Inflammatory macrophage treated with lipopolysaccharide for 4 hours (primary cell): ENCODE measurements at regions not wholly inside any gene's neighbourhood (a gene's known extent, or its start where the extent isn't known, plus 50 kb on each side); places are given as distances from the start of the nearest gene placed in this dataset.
"Not testable (repeated sequence)": the region's sequence is repeated elsewhere in the genome, so short reads cannot be mapped to it uniquely, and the experiment has no call there.

Experiments used
- DNase-seq: peaks from one replicate; pipeline ENCODE4 v3.0.0-alpha.2; 2020

DNA sequence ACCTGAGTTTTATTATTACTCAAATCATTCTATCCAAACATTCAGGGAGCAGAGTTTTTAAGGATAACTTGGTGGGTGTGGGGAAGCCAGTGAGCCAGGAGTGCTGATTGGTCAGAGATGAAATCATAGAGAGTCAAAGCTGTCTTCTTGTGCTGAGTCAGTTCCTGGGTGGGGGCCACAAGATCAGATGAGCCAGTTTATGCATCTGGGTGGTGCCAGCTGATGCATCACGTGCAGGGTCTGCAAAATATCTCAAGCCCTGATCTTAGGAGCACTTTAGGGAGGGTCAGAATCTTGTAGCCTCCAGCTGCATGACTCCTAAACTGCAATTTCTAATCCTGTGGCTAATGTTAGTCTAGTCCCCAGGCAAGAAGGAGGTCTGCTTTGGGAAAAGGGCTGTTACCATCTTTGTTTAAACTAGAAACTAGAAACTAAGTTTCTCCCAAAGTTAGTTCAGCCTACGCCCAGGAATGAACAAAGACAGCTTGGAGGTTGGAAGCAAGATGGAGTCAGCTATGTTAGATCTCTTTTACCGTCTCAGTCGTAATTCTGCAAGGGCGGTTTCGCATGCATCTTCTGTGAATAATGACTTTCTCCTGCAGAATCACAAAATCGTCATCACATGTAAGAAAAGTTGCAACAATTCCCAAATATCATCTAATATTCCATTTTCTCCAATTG, 97.5 kb downstream of the ZNF664 start:
- DNase-seq = not testable (repeated sequence)

DNA sequence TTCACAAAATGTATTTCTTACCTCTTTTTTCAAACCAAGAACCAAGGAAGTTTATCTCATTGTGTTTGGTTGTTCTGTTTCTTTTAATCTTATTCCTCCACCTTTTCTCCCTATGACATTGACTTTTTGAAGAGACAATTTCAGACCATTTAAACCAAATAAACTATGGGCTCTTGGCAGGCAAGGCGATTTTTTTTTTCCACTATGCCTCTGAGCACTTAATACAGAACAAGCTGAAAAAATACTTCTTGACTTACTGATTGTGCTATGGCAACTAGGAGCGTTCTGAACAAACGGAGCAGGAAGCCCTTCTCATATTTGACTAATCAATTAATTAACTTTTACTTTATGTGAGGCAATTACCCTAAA, 98.0 kb downstream of the ZNF664 start:
- no peak for DNase-seq

DNA sequence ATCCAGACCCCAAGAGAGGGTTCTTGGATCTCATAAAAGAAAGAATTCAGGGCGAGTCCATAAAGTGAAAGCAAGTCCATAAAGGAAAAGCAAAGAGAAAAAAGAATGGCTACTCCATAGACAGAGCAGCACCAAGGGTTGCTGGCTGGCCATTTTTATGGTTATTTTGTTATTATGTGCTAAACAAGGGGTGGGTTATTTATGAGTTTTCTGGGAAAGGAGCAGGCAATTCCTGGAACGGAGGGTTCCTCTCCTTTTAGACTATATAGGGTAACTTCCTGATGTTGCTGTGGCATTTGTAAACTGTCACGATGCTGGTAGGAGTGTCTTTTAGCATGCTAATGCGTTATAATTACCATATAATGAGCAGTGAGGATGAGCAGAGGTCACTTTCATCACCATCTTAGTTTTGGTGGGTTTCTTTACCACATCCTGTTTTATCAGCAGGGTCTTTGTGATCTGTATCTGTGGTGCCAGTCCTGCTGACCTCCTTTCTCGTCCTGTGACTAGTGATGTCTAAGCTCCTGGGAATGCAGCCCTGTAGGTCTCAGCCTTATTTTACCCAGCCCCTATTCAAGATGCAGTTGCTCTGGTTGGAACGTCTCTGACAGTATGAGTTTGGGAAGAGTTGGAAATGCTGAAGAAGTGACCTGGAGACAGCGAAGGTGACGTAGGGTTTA, 100.5 kb downstream of the ZNF664 start:
- DNase-seq = no peak

DNA sequence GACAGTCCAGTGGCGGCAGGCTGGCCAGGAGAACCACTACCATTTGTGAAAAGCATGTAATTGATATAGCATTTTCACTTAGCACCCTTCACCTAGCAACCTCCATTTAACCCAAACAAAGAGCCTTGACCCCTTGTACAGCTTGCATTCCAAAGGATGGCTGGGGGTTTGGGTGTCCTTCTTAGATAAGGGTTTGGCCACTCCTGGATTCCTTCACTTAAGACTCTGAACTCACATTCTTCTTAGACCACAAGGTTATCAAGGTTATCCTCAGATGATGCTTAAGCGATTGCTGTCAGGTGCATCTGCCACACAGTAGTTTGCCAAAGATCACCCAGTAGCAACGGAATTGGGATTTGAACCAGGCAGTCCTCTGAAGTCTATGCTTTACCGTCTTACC, 102.8 kb downstream of the ZNF664 start:
- DNase-seq = no peak

DNA sequence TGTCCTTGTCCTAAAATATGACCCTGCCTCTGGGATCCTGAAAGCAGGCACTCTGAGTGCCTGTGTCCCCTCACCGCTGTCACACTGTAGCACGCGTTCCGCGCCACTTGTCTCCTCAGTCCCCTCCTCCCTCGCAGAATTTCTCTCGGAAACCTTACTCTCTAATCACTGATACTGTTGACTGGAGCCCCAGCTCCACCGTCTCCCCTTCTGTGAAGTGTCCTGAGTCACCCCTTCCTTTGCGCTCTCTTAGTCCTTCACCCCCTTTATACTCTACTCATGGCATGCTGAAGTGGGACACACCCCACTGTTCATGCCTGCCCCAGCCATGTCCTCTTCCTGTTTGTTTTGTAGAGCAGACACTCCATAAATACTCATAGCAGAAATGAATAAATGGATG, 104.7 kb downstream of the ZNF664 start:
- no peak for DNase-seq

DNA sequence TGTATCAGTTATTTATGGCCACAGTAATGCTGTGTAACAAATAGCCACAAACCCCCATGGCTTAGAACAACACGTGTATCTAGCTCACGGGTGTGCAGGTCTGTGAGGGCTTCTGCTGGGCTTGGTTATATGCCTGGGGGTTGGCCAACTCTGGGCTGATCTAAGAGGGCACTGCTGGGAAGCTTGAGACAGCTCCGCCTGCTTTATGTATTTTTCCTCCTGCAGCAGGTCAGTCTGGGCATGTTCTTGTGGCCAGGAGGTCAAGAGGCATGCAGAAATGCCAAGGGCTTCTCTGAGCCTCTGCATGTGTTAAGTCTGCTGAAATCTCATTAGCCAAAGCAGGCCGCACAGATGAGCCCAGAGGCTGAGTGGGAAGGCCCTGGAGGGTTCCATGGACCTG, 105.8 kb downstream of the ZNF664 start:
- DNase-seq = no peak

DNA sequence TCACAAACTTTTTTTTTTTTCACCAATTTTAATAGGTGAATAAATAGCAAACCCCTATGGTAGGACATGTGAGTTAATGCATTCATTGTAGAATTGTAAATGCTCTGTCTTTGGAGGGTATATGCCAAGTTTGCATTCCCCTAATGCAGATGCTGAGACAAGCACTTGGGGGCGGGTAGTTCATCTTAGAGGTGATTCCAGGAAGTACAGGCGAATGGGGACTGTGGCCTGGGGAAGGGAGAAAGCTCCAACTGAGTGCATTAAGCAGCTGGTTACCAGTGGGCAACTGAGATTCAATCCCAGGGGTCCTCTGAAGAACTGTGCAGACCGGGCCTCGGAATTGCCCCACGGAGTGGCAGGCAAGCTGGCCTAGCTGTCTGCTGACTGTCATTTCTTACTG, 107.6 kb downstream of the ZNF664 start:
- no peak for DNase-seq

DNA sequence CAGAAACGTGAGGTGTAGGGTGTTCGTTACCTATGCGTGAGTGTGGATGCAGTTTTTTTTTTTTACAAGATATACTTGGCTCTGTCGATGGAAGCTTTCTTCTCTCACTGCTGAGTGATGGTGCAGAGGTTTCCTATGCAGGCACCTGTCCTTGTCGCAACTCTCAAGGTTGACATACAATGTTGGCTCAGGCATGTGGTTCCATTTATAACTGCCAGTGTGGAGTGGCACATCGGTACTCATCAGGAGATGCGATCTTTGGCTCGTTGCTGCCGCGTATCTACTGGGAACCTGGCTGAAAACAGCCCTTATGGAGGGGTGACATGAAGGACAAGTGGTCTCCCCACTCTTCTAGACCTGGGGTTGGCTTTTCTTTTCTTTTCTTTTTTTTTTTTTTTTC, 109.0 kb downstream of the ZNF664 start:
- no peak for DNase-seq

DNA sequence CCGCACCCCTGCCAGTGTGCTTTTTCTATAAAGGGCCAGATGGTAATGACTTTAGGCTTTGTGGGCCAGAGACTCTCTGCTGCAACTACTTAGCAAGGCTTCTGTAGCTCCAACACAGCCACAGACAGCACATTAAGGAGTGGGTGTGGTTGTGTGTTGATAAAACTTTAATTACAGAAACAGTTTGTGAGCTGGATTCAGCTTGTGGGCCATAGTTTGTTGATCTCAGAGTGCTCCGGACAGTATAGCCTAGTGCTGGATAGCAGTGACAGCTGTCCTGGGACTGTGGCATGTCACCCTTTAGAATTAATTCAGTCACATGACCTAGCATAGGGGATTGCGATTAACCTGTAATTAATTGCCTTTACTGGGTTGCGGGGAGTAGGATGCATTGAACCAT, 109.7 kb downstream of the ZNF664 start:
- DNase-seq = no peak

DNA sequence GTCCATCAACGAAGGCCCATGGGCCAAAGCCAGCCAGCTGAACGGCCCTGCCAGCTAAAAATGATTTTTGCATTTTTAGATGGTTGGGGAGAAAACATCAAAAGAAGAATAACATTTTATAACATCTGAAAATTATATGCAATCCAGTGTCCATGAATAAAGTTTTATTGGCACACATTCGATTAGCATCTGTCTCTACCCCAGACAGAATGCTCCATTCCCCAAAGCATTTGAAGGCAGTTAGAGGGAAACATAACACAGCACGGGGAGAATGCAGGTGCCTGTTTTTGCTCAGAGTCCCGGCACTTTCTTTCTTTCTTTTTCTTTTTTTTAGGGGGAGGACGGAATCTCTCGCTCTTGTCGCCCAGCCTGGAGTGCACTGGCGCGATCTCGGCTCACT, 110.7 kb downstream of the ZNF664 start:
- no peak for DNase-seq

DNA sequence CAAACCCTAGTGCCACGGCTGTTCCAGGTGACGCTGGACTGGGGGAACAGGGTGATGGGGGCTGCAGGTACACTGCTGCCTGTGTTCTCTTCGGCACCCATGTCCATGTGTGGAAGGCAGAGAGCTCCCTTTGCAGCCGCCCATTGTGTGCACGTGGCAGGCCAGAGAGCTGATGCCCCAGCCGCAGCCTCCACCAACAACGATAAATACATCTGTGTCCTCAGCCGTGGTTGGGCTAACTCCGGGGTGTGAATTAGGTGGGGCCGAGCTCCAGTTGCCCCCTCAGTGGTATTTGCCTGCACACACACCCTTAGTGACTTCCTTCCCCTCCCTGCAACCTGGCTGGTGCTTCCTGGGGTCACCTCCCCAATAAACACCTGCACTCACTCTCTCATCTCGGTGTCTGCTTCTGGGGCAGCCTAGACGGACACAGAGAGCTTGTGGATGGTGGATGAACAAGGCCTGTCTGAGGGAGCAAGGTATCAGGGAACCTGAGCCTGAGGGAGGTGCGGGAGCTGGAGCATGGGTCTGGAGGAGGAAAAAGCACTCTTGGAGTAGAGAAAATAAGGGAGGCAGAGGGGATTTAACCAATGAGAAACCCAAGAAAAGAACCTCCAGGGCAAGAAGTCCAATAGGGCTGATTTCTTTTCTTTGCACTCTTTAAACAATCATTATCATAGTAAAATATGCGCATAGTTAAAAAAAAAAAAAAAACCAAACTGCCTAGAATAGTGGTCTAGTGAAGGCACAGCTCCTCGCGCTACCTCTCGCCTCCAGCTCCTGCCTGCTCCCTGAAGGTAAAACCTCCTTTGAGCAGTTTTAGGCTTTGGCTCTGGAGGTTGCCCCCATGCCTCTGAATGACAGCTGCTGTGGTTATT, 112.6 kb downstream of the ZNF664 start:
- no peak for DNase-seq

DNA sequence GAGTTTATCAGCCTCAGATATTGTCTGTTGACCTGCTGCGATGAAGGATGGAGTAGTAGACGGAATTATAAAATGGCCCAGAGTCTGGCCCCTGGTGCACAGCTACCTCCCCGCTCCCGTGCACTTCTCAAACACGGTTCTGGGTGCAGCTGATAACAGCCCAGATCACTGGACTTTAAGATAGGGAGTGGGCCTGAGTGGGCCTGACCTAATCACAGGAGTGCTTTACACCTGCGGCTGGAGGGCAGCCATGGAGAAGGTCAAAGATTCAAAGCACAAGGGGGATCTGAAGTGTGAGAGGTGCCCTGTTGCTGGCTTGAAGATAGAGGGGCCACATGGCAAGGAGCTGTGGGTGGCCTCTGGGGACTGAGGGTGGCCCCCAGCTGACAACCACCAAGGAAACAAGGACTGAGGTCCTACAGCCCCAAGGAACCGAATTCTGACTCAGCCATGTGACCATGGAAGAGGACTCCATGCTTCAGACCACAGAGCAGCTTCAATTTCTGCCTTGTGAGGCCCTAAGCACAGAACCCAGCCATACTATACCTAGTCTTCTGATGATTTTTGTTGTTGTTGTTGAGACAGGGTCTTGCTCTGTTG, 113.4 kb downstream of the ZNF664 start:
- DNase-seq = no peak

DNA sequence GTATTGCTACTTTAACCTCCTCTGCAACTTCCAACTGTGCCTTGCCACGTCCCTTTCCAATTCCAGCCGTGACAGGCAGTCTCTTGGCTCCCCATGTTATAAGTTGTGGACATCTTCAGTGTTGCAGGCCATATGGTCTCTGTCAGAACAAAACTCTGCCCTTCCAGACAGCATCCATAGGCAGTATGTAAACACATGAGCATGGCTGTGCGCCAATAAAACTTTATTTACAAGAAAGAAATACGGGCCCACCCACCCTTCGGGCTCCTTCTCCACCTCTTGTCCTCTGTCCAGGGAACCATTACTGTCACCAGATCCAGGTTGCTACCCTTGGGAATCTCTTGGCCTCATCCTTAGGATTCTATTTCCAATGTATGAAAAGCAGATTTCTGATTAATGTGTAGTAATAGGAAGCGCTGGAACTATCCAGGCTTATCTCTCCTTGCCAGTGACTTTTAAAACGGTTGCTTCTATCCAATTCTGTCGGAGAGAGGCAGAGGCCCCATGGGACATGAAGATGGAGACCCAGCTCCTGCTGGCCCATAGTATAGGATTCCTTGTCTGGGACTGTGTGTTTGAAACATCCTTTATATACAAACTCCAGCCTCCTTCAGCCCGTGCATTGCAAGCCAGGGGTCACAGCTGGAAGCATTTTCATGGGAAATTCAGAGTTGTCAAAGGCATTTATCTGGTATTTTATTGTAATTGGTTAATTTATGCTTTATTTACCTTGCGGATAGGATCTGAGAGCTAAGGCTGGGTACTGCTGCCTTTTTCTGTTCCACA, 114.4 kb downstream of the ZNF664 start:
- no peak for DNase-seq

DNA sequence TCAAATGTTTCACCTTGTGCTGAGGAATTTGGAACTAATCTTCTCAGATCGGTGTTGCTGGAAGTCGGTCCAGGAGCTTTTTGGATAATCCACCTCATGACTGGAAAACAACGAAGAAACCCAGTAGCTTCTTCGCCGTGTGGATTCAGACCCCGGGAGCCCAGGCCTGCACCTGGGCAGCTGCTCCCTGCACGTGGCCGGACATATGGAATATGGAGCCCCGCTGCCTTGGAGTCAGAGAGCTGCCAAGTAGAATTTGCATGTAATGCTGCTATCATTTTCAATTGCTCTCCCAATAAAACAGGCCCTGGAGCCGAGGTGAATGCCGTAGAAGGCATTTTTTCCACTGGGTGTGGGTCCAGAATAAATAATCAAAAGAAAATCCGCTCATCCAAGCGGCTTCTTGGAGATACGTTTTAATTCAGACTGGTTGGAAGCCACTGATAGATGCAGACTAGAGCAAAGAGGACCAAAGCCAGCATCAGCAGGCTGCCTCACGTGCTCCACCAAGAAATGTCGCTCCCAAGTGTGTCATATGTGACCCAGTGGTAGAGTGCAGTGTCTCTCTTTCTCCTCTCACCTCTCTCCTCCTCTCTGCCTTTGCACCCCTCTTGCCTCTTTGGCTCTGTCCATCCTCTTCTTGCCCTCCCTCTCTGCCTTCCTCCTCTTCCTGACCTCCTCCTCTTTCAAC, 115.3 kb downstream of the ZNF664 start:
- no peak for DNase-seq

DNA sequence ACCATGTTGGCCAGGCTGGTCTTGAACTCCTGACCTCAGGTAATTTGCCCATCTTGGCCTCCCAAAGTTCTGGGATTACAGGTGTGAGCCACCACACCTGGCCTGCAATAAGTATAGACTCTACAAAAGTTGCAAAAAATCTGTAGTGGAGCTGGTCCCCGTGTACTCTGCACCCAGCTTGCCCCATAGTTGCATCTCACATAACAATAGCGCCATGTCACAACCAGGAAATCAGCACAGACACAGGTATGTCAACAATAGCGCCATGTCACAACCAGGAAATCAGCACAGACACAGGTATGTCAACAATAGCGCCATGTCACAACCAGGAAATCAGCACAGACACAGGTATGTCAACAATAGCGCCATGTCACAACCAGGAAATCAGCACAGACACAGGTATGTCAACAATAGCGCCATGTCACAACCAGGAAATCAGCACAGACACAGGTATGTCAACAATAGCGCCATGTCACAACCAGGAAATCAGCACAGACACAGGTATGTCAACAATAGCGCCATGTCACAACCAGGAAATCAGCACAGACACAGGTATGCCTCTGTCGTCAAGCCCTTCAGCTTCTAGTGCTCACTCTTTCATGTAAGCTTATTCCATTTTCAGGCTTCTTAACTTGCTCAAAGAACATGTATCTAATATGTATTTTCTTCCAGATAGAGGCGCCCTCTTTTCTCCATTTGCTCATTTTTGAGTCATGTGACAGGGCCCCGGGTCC, 116.3 kb downstream of the ZNF664 start:
- not testable (repeated sequence) for DNase-seq

DNA sequence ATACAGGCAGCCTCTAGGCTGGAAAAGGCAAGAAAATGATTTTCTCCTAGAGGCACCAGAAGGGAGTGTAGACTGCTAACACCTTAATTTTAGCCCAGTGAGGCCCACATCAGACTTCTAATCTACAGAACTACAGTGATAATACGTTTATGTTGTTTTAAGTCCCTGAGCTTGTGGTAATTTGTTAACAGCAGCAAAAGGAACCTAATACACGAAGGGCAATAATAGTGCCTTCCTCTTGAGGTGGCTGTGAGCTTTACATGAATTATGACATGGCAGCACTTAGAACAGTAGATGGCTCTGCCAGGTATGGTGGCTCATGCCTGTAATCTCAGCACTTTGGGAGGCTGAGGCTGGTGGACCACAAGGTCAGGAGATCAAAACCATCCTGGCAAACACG, 118.8 kb downstream of the ZNF664 start:
- DNase-seq = no peak

DNA sequence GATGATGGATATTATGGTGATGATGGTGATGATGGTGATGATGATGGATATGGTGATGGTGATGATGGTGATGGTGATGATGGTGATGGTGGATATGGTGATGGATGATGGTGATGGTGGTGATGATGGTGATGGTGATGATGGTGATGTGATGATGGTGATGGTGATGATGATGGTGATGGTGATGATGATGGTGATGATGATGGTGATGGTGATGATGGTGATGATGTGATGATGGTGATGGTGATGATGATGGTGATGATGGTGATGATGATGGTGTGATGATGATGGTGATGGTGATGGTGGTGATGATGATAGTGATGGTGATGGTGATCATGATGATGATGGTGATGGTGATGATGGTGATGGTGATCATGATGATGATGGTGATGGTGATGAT, 119.5 kb downstream of the ZNF664 start:
- not testable (repeated sequence) for DNase-seq

DNA sequence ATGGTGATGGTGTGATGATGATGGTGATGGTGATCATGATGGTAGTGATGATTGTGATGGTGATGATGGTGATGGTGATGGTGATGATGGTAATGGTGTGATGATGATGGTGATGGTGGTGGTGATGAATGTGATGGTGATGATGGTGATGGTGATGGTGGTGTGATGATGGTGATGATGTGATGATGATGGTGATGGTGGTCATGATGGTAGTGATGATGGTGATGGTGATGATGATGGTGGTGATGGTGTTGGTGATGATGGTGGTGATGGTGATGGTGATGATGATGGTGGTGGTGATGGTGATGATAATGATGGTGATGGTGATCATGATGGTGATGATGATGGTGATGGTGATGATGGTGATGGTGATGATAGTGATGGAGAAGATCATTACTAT, 120.3 kb downstream of the ZNF664 start:
- no peak for DNase-seq

DNA sequence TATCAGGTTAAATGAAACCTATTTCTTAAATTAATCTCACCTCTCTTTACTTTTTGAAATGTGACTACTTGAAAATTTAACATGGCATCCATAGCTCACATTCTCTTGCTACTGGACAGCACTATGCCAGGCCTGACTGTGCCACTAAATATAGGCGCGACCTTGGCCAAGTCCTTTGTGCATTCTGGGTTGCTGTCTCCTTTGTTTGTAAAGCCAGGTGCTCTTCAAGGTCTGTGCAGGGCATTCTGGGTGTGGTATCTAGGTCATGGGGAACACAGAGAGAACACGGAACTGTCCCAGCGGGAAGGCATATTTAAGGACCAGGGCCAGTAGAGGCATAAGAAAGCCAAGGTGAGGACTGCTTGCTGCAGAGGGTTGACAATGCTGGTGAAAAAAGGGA, 121.2 kb downstream of the ZNF664 start:
- DNase-seq = no peak

DNA sequence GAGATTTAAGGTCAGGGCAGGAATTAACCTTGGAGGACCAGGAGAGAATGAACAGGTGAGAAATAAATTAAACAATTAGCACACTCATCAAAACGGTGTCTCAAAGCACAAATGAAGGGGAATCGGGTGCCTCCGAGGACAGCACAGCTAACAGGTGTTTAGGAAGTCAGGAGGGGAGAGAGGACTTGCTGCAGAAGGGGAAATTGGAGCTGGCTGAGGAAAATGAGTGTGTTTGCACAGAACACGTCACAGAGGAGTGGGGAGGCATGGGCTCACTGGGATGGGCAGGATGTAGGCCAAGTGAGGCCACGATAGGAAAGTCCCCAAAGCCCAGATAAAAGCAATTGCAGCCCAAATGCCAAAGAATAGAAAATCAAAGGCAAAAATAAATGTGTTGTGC, 121.7 kb downstream of the ZNF664 start:
- DNase-seq = no peak

DNA sequence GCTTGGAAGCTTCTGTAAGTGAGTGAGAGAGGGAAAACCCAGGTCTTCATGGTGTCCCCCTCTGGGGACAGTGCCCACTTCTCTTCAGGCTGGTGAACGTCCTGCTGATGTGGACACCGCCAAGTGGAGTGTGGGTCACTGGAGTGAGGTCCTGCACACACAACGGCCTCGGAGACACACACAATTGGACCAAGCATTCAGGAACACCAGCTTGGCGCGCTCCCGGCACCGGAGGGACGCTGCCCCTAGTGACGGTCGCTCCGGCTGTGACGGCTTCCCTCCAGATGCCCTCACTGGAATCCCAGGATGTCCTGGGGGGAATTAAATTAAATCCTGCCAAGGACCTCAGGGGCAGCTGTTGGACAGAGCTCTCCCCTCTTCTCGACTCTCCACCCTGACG, 123.1 kb downstream of the ZNF664 start:
- DNase-seq = no peak
